HG03064 (cell line): ENCODE measurements at regions not wholly inside any gene's neighbourhood (a gene's known extent, or its start where the extent isn't known, plus 50 kb on each side); places are given as distances from the start of the nearest gene placed in this dataset.

Source experiments
- ATAC-seq: cut with Tn5 transposase; IDR thresholded peaks from one replicate; pipeline ENCODE4 v1.9.1; 2021; ENCODE audit warnings: low read depth; ENCODE audit not compliant: unreplicated experiment

DNA sequence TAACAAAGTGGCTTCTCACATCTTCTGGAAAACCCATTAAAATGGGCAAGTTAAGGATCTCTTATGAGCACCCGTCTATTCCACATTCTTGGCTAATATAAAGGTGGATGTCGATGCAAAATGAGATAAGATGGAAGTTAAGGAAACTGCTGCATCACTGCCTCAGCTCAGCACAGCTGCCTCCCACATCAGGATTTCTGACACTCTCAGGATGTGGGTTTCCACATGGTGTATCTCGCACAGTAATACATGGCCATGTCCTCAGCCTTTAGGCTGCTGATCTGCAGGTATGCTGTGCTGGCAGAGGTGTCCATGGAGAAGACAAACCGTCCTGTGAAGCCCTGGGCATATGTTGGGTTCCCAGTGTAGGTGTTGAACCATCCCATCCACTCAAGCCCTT is 1348.0 kb downstream of the TMEM121 start:
- ATAC-seq = no peak

DNA sequence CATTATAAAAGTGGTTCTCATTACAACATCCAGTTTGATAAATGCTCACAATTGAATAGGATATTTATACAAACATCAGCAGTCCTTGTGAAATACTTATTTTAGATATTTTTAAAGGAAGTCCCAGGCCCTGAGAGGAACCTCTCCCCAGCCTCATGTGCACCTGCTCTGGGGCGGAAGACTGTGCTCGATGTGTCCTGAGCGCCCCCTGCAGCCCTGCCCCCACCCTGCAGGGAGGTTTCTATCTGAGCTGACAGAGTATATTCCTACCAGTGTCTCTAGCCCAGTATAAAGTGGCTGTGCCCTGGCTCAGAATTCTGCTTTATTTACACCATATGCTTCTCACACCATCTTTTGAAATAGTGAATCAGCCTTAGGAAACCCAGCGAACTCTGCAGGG is 1349.1 kb downstream of the TMEM121 start:
- ATAC-seq = no peak

DNA sequence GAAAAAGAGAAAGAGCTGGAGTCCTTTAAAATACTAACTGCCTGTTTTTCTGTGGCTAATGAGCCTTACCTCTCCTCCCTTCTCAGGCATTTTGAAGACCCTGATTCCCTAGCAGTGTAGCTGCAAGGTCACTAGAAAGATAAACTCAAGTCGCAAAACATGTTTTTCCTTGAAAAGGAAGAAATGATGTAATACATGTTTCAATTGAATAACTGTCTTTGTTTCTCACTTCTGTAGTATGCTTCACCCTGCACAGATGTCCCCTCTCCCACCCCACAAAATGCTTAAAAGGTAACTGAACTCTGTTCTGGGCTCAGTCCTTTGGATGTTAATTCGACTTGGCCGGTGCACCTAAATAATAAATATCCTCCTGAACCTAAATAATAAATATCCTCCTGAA is 1350.3 kb downstream of the TMEM121 start:
- ATAC-seq = no peak

DNA sequence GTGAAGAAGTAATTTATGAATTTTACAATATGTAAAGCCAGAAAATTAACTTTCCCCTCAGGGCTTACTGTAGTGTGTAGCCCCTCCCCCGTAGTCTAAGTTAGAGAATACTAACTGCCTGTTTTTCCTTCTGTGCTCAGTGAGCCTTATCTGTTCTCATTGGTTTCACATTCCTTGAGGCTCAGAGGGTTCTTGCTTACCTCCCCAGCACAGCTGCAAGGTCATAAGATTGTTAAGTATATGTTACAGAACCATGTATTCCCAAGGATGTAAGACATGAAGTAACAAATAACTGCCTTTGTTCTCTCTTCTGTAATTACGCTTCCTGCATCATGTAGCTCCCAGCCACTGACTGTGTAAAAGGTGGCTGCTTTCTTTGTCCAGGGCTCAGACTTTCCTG is 1351.1 kb downstream of the TMEM121 start:
- ATAC-seq = no peak

DNA sequence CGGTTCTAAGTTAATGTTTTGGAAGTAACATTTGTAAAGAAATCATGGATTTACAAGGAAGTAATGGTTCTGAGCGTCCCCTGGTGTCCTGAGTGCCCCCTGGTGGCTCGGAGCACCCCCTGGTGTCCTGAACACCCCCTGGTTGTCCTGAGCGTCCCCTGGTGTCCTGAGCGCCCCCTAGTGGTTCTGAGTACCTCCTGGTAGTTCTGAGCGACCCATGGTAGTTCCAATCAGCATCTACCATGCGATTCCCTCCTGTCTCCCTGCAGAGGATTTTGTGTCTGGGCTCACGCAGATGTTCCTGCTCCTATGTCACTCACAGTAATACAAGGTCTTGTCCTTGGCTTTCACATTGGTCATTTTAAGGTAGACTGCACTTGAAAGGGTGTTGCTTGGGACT is 1352.9 kb downstream of the TMEM121 start:
- no peak for ATAC-seq

DNA sequence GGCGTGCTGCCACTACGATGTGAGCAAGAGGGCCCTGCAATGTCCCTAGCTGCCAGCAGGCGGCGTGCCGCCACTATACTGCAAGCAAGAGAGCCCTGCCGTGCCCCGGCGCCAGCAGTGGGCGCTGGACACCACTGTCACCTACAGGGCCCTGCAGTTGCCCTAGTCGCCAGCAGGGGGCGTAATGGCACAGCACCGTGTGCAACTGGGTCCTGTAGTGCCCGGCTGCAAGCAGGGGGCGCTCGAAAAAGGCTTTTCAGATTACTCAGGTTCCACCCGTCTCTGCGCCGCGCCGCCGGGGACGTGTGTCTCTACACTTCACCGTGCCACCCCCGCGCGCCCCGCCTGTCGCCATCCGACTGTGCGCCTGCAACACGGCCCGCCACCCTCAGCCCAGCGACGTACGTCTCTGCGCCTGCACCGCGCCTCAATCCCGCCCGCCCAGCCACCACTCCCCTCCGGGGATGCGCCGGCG is 1356.9 kb downstream of the TMEM121 start:
- no peak for ATAC-seq
